GM13977 (cell line): ENCODE measurements at regions not wholly inside any gene's neighbourhood (a gene's known extent, or its start where the extent isn't known, plus 50 kb on each side); places are given as distances from the start of the nearest gene placed in this dataset.
A peak's percentile ranks its signal among the peaks of the same experiment; 100 is the strongest.

Experiments used
- DNase-seq: peaks from one replicate; pipeline ENCODE4 v3.0.0; 2012; ENCODE audit warnings: low spot score
- CTCF ChIP-seq: IDR thresholded peaks from 2 replicates; pipeline ENCODE4 v1.5.1; 2012; ENCODE audit warnings: mild to moderate bottlenecking, control low read depth; ENCODE audit not compliant: insufficient read depth; ENCODE audit errors: extremely low read depth, missing control alignments
- in situ Hi-C: fragments of 300-500 bp; cut with MboI; formaldehyde crosslinking; loops from one replicate; pipeline ENCODE4 v1.12.0; 2022; ENCODE audit warnings: low sequenced_read_pairs, low pct_unique_long_range_greater_than_20kb, mixed read lengths, inconsistent platforms; ENCODE audit not compliant: unreplicated experiment

- DNase-seq, result no peak
- TF ChIP-seq CTCF, result no peak
- in situ Hi-C loops, result no loop called here
Observed at GRCh38 chr6:6808343-6808742, 219.8 kb downstream of the LY86 start.

- in situ Hi-C loops, result no loop called here
- DNase-seq, result no peak
Observed at GRCh38 chr6:6808915-6809314, 220.4 kb downstream of the LY86 start.

GRCh38 chr6:6810727-6811126 is 222.2 kb downstream of the LY86 start:
- in situ Hi-C loops, result no loop called here
- DNase-seq, result peak; percentile 48
- TF ChIP-seq CTCF, result no peak

More at GRCh38 chr6:6808915-6809314, 220.4 kb downstream of the LY86 start:
- TF ChIP-seq CTCF, result no peak

- DNase-seq, result peak; percentile 34
- in situ Hi-C loops, result no loop called here
- TF ChIP-seq CTCF, result no peak
Observed at GRCh38 chr6:6811128-6812009, 222.8 kb downstream of the LY86 start.

GRCh38 chr6:6812427-6812826 is 223.9 kb downstream of the LY86 start:
- DNase-seq, result no peak

GRCh38 chr6:6815732-6816131 is 227.2 kb downstream of the LY86 start:
- no peak for DNase-seq
- in situ Hi-C loops, result no loop called here
- no peak for TF ChIP-seq CTCF

More at GRCh38 chr6:6812427-6812826, 223.9 kb downstream of the LY86 start:
- in situ Hi-C loops, result no loop called here
- TF ChIP-seq CTCF, result no peak
